Fibroblast of peridontal ligament (primary cell): ENCODE measurements at regions not wholly inside any gene's neighbourhood (a gene's known extent, or its start where the extent isn't known, plus 50 kb on each side); places are given as distances from the start of the nearest gene placed in this dataset.

ENCODE experiments used
- DNase-seq: peaks from one replicate; pipeline ENCODE4 v3.0.0-alpha.2; 2010; ENCODE audit errors: extremely low read depth

DNA sequence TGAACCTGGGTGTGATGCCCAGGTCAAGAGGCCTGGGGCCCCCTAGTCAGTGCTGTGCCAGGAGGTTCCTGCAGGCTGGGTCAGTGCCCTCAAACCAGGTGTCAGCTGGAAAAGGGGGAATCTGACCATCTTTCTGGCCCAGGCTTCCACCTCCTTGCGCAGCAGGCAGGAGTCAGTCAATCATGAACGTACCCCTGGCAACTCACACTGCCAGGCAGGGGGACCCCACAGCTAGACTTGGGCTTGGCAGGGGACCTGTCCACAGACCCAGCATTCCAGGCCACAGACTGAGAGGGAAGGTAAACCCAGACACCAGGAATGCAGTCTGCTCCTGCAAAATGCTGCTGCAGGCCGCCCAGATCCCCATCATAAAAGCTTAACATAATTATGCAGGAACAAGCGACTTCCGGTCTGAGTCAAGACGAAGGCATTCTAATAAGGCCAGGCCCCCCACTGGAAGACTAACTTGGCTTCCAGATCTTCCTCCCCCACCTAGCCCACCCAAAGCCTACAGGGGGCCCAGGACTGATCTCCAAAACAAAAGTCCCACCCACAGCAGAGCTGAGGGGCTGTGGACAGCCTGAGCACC lies 156.3 kb downstream of the BCOR start:
- no peak for DNase-seq

DNA sequence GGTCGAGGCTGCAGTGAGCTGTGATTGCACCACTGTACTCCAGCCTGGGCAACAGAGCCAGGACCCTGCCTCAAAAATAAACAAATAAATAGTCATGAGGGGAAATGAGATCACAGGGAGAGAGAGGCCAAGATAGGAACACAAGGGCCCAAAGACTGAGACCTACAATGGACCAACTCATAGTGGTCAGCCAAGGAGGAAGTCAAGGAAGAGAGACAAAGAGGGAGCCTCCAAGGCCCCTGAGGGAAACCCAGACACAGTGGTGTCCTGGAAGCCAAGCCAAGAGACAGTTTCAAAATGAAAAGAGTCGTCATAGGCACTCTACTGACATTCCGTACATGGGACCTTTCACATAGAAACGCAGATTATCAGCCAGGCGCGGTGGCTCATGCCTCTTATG lies 153.3 kb downstream of the BCOR start:
- no peak for DNase-seq

DNA sequence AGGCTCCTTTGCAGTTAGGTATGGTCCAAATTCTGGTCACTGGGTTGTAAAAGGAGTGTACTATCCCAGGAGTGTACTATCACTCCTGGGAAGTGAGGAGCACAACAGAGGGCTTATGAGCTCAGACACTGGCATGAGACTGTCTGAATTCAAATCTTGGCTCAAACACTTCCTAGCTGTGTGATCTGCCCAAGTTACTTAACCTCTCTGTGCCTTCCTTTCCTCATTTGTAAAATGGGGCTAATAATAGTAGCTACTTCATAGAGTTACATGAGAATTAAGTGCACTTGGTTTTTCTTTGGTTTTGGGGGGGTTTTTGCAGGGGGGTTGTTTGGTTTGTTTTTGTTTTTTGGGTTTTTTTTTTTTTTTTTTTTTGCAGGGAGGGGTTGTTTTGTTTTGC lies 152.0 kb downstream of the BCOR start:
- no peak for DNase-seq

DNA sequence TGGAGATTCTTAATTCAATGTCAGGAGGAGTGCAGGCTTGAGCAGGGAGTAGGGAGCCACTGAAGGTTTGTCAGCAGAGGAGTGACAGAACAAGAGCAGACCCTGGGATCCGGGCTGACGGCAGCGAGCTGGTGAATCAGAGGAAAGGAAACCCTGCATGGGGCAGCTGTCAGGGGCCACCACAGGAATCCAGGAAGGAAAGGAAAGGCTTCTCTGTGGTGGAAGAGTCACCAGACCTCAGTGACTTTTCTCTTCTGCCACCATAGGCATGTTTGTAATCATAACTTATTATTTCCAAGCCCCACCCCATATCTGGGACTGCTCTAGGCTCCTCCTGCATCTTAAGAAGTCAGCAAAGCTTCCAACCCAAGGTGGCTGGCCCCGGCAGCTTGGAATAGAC lies 150.9 kb downstream of the BCOR start:
- peak; percentile 50 for DNase-seq

DNA sequence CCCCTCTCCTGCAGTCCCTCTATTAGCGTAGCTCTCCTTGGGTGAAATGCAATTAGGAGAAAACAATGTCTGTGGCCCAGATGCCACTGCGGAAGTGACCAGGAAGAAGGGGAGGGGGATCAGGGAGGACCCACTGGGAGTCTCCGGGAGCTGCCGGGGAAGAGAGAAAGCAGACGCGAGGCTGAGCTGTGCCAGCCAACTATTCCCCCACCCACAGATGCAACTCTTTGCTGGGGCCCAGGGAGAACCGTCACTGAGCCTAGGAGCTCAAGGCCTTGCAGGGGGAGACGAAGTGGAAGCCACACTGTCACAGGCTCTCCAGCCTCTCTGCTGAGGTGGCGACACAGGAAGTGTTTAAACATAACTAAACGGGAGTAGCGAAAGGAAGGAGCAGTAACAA lies 149.2 kb downstream of the BCOR start:
- DNase-seq = no peak

DNA sequence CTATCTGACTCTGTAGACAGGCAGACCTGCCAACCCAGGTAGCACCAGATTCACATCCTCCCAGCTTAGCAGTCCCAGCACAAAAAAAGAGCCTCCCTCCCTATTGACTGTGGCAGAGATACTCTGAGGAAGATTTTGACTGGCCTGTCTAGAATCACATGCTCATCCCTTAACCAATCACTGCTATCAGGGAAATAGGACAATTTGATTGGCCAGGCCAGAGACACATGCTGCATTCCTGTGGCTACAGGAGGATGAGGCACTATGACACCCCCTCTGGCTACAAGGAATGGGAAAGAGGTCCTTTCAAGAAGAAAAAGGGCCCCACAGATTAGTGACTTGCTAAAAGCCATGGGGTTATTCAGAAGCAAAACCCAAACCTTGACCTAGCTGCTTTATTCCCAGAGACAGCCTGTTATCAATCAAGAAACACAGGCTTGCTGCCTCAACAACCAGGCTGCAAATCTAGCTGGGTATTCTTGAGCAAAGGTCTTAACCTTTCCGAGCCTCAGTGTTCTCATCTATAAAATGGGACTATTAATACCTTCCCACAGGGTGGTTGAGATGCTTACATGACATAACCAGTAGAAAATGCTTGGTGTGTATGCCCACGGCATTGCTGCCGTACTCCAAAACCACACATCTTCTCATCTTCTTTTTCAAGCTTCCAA lies 147.6 kb downstream of the BCOR start:
- no peak for DNase-seq

DNA sequence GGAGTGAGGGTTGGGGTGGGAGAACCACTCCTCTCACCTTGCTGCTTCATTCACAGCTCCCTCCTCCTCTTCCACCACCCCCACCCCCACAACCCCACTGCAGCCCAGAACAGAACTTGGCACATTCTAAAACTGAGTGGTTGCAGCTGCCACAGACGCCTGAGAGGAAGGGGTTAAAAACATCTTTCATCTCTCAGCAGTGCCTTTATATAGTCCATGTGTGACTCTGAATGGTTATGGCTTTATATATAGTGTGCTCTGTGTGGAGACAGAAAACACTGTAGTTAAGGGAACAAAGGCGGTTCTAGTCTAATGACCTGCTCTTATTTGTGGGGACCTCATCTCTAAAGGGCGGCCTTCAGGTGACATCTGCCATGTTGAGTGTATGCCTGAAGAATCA lies 144.8 kb downstream of the BCOR start:
- no peak for DNase-seq

DNA sequence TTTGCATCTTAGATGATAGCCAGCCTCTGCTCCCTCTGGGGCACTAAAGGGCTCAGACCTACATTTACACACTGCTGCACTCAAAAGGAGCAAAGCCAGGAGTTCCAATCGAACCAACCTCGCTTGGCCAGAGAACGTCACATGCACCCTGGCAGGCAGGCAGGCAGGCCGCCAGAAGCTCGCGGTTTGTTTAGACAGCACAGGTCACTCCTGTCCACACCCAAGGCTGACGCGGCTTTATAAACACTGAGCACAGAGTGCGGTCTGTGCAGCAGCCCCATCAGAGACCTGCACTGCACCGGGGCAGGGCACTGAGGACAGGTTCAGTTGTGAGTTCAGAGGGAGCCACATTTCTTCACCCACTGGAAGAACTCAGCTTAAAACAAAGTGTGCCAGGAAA lies 143.9 kb downstream of the BCOR start:
- DNase-seq = peak; percentile 34

DNA sequence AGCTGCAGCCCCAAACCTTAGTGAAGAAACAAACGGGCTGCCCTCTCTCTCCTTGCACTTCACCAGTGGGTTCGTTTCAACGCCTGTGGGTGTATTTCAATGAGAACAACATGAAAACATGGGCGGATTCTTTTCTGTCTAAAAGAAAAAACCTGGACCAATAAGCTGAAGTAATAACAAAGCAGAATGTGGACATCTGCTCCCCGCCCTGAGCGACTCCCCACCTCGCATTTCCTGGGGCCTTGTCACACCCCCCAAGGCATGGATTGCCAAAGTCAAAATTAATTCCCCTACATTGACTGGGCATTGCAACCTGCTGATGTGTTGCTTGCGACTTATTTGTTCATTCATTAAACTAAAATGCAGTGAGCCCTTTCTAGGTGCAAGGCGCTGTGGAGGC lies 142.9 kb downstream of the BCOR start:
- no peak for DNase-seq

DNA sequence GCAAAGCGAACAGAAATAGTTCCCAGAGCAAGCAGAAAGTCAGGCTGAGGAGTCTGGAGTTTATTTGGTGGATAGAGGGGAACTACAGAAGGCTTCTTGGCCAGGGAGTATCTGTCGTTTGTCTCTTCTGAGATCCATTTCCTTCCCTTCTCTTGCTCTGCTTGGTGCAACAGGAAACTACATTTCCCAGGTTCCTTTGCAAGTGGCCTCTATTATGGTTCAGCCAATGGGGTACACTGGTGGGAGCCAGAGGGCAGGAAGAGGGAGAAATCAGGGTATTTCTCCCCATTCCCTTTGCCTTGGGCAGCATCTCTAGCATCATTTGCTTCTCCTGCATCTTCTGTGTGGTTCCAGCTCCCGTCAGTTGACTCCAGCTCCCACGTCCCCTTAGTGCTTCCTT lies 142.1 kb downstream of the BCOR start:
- DNase-seq = no peak

DNA sequence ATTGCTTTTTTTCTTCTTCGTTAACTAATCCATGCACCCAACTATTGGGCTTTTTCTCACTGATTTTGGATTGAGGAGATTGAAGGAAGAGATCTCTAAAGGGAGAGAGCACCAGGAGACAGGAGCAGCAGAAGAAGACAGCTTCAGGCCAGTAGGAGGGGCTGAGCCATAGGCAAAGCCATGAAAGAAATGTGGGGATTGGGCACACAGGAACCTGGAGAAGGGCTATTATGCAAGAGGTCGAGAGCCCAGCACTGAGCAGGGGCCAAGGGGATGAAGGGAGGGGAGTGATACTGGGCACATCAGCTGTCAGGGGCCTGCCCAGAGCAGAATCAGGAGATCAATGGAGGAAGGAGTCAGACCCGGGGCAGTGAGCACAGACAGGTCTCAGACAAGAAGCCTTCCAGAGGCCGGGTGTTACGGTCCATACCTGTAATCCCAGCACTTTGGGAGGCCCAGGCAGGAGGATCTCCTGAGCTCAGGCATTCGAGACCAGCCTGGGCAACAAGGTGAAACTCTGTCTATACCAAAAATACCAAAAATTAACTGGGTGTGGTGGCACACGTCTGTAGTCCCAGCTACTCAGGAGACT lies 140.9 kb downstream of the BCOR start:
- DNase-seq = no peak

DNA sequence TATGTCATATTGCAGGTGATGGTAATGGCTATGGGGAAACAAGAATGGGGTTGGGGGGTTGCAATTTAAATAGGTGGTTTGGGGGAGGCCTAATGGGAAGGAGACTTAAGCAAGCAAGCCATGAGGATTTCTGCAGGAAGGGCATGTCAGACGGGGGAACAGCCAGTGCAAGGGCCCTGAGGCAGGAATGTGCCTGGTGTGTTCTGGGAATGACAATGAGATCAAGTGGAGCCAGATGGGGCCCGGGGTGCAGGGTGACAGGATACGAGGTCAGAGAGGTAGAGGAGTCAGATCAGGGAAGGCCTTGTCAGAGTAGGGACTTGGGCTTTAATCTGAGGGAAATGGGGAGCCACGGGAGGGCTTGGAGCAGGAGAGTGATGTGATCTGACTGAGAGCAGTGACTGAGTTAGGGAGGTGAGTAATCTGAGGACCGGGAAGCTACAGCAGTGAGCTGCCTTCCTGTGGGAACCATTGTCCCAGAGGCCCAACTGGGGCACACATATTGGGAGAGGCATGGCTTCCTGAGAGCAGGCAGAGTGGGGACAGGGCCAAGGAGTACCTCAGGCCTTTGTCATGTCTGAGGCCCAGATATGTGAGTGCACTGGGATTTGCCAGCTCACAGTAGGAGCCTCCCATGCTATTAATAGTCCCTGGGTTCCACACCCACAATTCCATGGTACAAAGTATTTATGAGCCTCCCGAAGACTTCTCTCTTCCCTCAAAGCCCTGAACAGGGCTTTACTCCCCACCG lies 139.8 kb downstream of the BCOR start:
- peak; percentile 24 for DNase-seq

DNA sequence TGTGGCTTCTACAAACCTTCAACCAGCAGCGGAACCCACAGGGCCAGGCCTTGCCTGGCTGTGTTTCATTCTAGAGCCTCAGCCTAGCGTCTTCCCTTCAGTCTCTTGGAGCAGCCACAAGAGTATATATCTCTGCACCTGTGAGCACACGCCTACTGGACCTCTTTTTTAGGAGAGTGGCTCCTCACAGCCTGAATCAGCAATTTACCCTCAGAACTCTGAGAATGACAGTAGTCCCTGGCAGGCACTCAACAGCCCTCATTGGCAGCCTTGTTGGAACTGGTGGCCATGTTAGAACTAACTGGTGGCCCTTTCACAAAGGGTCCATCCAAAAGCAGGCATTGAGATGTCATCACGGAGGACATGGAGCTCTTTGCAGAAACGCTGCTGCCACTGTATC lies 138.9 kb downstream of the BCOR start:
- no peak for DNase-seq

DNA sequence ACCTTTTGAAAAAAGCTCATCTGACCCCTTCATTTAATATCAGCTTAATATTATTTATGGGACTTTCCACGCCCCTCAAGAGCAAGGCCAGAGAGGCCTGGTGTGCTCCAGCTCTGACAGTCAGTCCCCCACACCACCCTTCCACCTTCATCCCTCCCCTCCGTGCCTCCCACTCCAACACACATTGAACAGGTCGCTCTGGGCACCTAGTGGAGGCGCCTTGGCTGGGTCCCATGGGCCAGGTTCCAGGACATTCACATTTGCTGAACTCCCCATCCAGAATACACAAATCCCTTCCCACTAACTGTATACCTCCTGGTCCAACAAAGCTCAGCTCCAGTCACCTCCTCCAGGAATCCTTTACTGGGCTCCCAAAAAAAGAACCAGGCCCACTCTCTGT lies 137.5 kb downstream of the BCOR start:
- DNase-seq = no peak

DNA sequence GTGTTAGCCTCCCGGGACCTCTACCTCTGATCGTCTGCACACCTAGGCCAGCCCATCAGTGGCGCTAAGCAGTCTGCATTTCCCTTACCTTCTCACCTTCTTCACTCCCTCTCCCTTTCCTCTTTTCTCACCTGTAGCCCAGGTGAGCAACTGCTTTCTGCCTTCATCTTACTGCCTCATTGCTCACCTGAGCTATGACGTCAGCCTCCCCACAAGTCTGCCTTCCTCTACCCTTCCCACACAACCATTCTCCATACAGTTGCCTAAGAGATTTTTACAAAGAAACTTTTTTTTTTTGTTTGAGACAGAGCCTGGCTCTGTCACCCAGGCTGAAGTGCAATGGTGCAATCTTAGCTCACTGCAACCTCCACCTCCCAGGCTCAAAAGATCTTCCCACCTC lies 136.3 kb downstream of the BCOR start:
- no peak for DNase-seq

DNA sequence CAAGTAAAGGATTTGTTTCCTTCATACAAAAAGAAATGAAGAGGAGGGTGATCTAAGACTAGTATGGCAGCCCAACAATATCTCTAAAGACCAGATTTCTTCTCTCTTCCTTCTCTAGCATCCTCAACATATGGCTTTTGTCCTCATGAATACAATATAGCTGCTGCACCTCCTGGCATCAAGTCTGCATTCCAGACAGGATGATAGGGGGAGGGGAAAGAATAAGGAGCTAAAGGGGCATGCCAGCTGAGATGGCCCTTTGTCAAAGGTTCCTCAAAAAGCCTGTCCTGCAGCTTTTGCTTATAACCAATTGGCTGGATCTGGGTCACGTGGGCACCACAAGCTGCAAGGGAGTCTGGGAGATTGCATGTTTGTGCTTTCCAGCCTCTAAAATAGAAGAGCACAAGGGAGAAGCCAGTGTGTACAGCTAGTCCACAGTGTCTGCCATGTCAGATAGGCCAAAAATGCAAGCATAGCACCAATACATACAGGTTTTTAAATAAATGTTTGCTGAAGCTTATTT lies 132.6 kb downstream of the BCOR start:
- no peak for DNase-seq

DNA sequence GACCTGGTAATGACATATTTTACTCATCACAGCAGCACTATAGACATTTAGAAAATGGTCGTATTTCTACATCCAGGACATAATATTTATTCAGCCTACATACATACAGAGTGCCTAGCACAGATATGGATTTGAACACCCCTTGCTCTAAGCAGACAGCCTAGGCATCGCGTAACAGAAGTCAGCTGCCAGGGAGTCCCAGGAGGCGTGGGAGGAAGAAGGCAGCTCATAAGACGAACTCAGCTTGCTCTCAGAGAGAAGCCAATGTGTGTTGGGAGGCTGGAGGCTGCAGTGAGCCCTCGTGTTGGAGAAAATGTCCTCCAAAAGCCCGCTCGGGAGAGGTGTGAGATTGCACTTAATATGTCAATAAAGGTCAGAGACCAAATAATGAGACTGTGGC lies 131.6 kb downstream of the BCOR start:
- DNase-seq = no peak

DNA sequence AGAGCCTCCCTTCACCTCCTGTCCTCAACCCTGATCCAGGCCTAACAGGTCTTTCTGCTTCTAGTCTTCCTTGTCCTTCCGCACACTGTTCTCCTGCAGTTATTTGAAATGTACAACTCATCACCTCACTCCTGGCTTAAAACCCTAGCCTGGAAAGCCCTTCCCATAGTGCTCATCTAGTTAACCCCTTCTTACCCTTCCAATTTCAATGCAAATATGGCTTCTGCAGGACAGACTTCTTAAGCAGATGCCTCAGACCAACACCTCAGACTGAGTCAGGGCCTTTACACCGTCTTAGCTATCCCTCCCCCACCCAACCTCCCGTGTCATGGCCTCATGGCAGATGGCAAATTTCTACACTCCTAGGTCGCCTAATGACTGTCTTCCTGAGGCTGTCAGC lies 130.4 kb downstream of the BCOR start:
- no peak for DNase-seq

DNA sequence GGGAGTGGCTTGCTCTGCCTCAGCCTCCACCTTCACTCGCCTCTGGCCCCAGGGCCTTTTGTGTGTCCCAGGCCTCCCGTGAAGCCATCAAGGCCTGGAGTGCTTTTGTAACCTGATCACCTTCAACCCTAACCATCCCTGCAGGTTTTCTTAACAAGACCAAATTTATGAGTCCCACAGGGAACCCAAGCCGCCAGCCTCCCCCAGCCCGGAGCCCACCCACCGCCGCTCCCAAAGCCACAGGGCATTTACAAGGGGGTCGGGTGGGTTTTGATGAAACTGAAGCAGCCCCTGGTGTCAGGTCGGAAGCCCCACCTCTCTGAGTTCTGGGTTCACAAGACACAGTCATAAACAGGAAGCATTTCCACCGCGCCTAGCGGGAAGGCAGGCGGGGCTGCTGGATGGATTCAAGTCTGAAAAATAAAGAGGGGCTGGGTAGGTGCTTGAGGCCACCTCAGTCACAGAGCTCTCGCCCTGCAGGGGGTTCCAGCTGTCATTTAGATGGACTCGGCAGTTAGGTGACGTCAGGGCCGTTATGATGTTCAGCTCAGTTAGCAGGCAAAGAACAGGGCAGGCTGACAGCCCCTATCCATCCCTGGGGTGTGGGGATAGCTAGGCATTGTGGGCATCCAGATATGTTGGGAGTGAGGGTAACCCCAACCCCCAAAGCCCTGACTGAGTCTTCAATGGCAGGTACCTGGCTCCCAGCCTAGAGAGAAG lies 128.5 kb downstream of the BCOR start:
- no peak for DNase-seq

DNA sequence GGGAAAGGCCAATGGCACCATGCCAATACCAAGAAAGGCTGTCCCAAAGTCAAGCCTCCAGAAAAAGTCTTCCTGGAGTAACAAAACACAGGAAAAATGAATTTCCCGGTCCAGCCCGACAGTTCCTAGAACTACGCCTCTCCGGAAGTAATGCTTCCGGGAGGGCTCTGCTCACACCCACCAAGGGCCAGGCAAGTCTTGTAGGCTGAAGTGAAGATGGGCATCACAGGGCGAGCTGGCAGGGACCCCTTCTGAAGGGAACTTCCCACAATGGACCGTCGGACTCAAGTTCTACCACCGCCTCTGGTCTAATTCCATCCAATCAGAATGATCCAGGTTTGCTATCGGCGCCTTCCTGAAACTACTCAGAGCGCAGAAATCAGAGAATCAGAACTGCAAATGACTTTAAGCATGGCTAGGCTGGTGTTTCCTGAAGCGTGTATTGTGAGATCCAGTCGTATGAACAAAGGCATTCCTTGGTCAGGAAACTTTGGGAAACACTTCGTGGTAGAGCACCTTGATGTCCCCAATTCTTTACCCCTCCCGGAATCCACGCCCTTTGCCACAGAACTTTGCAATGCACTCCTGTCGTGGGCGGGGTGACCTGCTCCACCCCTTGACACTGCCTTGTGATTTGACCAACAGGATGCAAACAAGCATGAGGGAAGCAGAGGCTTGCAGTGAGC lies 127.8 kb downstream of the BCOR start:
- DNase-seq = no peak

DNA sequence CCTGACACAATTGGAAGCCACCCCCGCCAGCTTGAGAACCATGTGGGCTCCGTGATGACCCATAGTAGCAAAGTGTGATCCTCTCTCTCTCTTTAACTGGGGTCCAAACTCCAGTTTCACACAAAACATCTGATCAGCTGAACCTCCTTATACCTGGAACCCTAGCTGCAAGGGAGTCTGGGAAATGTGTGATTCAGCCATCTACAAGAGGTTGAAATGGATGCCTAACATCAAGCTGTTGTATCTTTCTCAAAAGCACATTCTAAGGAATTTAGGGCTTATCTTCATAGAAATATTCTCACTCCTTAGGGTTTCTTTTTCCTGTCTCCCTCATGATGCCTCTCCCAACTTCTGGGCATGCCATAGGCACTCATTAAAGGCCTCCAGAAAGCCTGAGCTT lies 126.0 kb downstream of the BCOR start:
- DNase-seq = no peak

DNA sequence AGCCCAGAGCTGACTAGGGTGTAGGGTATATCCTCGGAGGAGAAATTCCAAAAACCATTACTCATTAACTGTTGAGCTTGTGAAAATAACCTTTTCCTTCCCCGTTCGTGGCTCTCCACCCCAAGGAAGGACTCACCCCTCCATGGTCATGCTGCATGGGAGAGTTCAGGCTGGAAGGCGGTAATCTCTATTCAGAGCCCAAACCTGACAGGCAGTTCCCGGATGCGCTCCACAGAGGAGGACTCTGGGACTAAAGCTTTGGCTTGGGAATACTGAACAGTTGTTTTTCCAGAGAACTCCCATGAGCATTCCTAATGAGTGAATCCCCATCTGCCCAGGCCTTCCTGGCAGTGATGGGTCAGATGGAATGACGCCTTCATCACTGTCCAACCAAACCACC lies 125.4 kb downstream of the BCOR start:
- DNase-seq = peak; percentile 29
